ENCODE measurements at regions not wholly inside any gene's neighbourhood (a gene's known extent, or its start where the extent isn't known, plus 50 kb on each side); places are given as distances from the start of the nearest gene placed in this dataset.

DNA sequence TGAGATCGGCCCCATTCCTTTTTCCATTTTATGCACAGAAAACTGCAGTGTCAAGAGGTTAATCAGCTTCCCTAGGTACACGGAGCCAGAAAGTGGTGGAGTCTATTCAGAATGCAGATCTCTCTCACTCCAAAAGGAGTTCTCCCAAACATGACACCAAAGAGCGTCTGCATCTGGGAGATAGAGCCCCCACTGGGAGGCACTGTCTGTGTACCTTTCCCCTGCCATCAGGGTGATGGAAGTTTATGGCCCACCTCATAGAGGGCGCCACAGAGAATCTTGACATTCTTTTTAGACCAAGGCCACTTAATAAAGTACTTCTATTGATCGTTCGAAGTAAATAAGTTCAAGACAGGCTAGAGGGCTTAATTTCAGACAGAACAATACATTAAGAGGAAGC, 493.7 kb upstream of the ERCC4 start:
- no peak for TF ChIP-seq ZFX (IDR thresholded peaks at IDR 0.05; ENCODE audit: borderline replicate concordance)
- TF ChIP-seq, protein P1, sequence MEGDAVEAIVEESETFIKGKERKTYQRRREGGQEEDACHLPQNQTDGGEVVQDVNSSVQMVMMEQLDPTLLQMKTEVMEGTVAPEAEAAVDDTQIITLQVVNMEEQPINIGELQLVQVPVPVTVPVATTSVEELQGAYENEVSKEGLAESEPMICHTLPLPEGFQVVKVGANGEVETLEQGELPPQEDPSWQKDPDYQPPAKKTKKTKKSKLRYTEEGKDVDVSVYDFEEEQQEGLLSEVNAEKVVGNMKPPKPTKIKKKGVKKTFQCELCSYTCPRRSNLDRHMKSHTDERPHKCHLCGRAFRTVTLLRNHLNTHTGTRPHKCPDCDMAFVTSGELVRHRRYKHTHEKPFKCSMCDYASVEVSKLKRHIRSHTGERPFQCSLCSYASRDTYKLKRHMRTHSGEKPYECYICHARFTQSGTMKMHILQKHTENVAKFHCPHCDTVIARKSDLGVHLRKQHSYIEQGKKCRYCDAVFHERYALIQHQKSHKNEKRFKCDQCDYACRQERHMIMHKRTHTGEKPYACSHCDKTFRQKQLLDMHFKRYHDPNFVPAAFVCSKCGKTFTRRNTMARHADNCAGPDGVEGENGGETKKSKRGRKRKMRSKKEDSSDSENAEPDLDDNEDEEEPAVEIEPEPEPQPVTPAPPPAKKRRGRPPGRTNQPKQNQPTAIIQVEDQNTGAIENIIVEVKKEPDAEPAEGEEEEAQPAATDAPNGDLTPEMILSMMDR (IDR thresholded peaks at IDR 0.05): no peak
- no peak overlapping the region for H3K27ac ChIP-seq

DNA sequence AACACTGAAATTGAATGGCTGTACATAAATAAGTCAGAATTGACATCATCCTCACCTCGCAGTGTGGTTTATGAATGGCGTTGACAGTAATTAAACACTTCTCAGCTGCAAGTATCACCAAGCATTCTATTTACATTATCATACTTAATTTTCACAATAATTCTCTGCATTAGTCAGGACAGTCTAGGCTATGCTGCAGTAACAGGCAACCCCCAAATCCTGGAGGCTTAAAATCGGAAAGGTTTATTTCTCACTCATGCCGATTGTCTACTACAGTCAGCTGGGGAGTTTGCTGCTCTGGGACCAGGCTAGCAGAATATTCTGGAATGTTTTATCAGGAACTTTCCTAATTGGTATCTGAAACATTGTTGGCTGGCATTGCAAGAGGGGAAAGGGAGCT, 493.2 kb upstream of the ERCC4 start:
- H3K27ac ChIP-seq: no peak overlapping the region

DNA sequence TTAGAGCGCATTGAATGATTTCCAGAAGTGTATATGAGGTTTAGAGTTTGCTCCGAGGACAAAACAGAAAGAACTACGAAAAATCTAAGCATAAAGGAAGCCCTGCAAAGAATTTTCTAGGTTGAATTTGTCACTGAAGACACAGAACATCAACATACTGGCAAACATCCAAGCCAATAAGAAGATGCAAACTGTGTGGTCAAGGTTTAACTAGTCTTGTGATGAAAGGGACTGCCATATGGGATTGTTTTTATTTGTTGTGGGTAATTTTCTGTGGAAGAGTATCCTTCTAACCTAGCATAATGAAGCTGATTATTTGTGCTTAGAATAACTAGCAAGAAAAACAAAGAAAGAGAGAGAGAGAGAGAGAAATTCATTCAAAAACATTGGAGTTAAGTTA, 492.0 kb upstream of the ERCC4 start:
- H3K27ac ChIP-seq: no peak overlapping the region
- no peak for TF ChIP-seq ZFX (IDR thresholded peaks at IDR 0.05; ENCODE audit: borderline replicate concordance)
- TF ChIP-seq, protein P1 (IDR thresholded peaks at IDR 0.05): no peak

More for the DNA sequence above, 493.2 kb upstream of the ERCC4 start:
- TF ChIP-seq ZFX (IDR thresholded peaks at IDR 0.05; ENCODE audit: borderline replicate concordance): no peak
- TF ChIP-seq, protein P1 (IDR thresholded peaks at IDR 0.05): no peak

DNA sequence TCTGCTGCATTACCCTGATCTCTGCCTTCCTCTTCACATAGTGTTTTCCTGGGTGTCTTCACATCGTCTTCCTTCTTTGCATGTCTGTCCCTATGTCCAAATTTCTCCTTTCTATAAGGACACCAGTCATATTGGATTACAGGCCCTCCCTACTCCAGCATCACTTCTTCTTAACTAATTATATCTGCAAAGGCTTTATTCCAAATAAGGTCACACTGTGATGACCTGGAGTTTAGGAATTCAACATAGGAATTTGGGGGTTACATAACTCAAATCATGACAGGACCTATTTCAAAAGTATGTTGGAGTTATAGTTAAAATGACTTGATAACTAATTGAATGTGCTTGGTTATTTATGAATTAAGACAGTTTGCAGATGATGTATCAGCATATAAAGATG, 490.5 kb upstream of the ERCC4 start:
- H3K27ac ChIP-seq: no peak overlapping the region
- TF ChIP-seq, protein P1 (IDR thresholded peaks at IDR 0.05): no peak
- no peak for TF ChIP-seq ZFX (IDR thresholded peaks at IDR 0.05; ENCODE audit: borderline replicate concordance)

DNA sequence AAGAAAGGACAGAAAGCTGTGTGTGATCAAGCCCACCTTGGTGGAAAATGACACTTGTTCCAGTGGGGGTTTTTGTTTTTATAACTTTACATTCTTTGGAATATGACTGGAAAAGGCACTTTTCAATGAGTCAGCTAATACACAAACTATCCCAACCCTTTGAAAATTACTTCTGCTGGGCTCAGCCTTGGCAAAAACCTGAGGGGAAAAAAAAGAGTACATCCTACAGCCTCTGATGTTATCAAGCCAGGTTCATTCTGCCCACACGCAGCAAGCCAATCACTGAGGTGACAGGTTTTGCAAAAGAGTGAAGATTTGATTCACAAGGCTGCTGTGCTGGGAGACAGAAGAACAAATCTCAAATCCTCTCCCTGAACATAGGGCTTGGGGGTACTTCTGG, 484.5 kb upstream of the ERCC4 start:
- no peak overlapping the region for H3K27ac ChIP-seq
- TF ChIP-seq, protein P1 (IDR thresholded peaks at IDR 0.05): no peak
- TF ChIP-seq ZFX (IDR thresholded peaks at IDR 0.05; ENCODE audit: borderline replicate concordance): no peak

DNA sequence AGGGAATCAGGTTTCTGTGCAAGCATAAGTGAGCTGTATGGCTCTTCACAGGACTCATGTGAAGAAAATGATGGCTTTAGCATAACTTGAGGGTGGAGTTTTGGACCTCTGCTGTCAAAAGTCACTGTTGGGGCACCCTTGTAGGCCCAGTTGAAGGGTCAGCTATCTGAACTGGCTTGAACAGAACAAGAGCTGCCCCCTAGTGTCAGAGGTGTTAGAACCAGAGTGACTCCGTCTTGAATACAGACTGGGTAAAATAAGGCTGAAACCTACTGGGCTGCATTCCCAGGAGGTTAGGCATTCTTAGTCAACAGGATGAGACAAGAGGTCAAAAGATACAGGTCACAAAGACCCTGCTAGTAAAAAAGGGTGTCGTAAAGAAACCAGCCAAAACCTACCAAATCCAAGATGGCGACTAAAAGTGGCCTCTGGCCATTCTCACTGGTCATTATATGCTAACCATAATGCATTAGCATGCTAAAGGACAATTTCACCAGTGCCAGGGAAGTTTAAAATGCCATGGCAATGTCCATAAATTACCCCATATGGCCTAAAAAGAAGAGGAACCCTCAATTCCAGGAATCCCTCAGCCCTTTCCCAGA, 484.0 kb upstream of the ERCC4 start:
- no peak overlapping the region for H3K27ac ChIP-seq
- TF ChIP-seq, protein P1 (IDR thresholded peaks at IDR 0.05): peak; percentile 19; the same call in 1 of the 2 replicates
- no peak for TF ChIP-seq ZFX (IDR thresholded peaks at IDR 0.05; ENCODE audit: borderline replicate concordance)

DNA sequence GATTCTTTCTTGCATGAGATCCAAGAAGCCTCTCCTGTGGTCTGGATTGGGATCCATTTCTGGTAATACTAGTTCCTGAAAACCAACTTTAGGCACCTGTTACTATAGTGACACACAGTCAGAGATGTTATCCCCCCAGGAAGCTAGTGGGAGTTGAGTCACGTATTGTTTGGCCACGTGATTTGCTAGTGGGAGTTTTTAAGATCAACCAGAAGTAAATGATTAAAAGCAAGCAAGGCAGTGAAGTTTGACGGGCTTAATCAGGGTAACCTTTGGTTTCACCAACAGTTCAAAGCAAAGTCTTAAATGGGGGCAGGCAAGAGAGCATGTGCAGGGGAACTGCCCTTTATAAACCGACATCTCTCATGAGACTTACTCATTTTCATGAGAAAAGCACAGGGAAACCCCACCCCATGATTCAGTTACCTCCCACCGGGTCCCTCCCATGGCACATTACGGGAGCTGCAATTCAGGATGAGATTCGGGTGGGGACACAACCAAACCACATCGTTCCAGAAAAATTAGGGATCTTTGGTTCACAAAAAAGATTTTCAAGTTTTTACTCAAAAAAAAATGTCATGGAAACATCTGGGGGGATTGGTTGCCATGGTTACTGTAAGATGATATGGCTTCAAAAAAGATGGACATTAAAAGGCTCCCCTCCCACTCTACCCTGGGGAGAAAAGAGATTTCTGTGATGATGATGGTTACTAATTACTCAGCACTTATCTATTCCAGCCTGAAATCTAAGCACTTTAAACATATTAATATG, 483.1 kb upstream of the ERCC4 start:
- no peak overlapping the region for H3K27ac ChIP-seq
- TF ChIP-seq ZFX (IDR thresholded peaks at IDR 0.05; ENCODE audit: borderline replicate concordance): no peak
- TF ChIP-seq, protein P1 (IDR thresholded peaks at IDR 0.05): no peak

Data from 22Rv1 (cell line).